OCI-LY7 (cell line): ENCODE measurements at regions not wholly inside any gene's neighbourhood (a gene's known extent, or its start where the extent isn't known, plus 50 kb on each side); places are given as distances from the start of the nearest gene placed in this dataset.

Experiments used
- BruUV-seq: library from RNA; stranded (reverse); fragments of 400-500 nt; replicated peaks from 2 replicates; lab custom pipeline; 2021; lab: Mats Ljungman, UMichigan
- CTCF ChIA-PET: fragments of 300-600 bp; sonication (Branson Sonifier 250); formaldehyde crosslinking; loops from one replicate; lab custom pipeline; 2022; ENCODE audit warnings: antibody characterized with exemption; ENCODE audit not compliant: unreplicated experiment; lab: Charles Lee
- POLR2A ChIA-PET: fragments of 300-600 bp; sonication (Branson Sonifier 250); formaldehyde crosslinking; loops from one replicate; lab custom pipeline; 2022; ENCODE audit warnings: antibody characterized with exemption; lab: Charles Lee
- DNase-seq: peaks from one replicate; pipeline ENCODE4 v3.0.0-alpha.2; 2015; ENCODE audit warnings: low spot score
- H2AFZ ChIP-seq: fragments of 200-600 bp; sonication (generic), shearing (Covaris generic); 2 replicates; pipeline ENCODE4 v1.6.1; 2014; ENCODE audit warnings: mild to moderate bottlenecking, antibody characterized with exemption, low read length, moderate library complexity
- H3K27ac ChIP-seq: fragments of 200-600 bp; sonication (generic); 2 replicates; pipeline ENCODE4 v1.5.1; 2014; ENCODE audit warnings: mixed run types, low read depth, mild to moderate bottlenecking, moderate library complexity, low read length, inconsistent platforms; ENCODE audit not compliant: poor library complexity, severe bottlenecking
- H3K36me3 ChIP-seq: fragments of 200-600 bp; sonication (generic); 2 replicates; pipeline ENCODE4 v1.6.1; 2014; ENCODE audit warnings: mild to moderate bottlenecking, antibody characterized with exemption, low read length, moderate library complexity, mixed read lengths; ENCODE audit not compliant: insufficient read depth
- H3K4me1 ChIP-seq: fragments of 200-600 bp; sonication (generic); 2 replicates; pipeline ENCODE4 v1.5.1; 2014; ENCODE audit warnings: mild to moderate bottlenecking, low read length; ENCODE audit not compliant: insufficient read depth, poor library complexity, severe bottlenecking
- H3K4me2 ChIP-seq: fragments of 200-600 bp; sonication (generic); 2 replicates; pipeline ENCODE4 v1.6.1; 2014; ENCODE audit warnings: mild to moderate bottlenecking, low read length
- H3K4me3 ChIP-seq: fragments of 200-600 bp; sonication (generic); 2 replicates; pipeline ENCODE4 v1.5.1; 2014; ENCODE audit warnings: mild to moderate bottlenecking, low read depth, low read length; ENCODE audit not compliant: poor library complexity, severe bottlenecking
- H3K79me2 ChIP-seq: fragments of 200-600 bp; sonication (generic); 2 replicates; pipeline ENCODE4 v1.6.1; 2016; ENCODE audit warnings: low read depth, mild to moderate bottlenecking, low read length, moderate library complexity, mixed read lengths; ENCODE audit not compliant: insufficient read depth
- H3K9me2 ChIP-seq: fragments of 200-600 bp; sonication (generic); 2 replicates; pipeline ENCODE4 v1.6.1; 2016; ENCODE audit warnings: mild to moderate bottlenecking, low read length, mixed read lengths; ENCODE audit not compliant: insufficient read depth
- H3K9me3 ChIP-seq: fragments of 200-600 bp; sonication (generic); 2 replicates; pipeline ENCODE4 v1.6.1; 2014; ENCODE audit warnings: mild to moderate bottlenecking, mixed run types, low read length, mixed read lengths
- H4K20me1 ChIP-seq: fragments of 200-600 bp; sonication (generic); 2 replicates; pipeline ENCODE4 v1.6.1; 2014; ENCODE audit warnings: mild to moderate bottlenecking, antibody characterized with exemption, low read length, moderate library complexity, mixed read lengths; ENCODE audit not compliant: insufficient read depth
- CTCF ChIP-seq: fragments of 200-600 bp; sonication (generic); conservative IDR thresholded peaks from 2 replicates; pipeline ENCODE4 v1.5.1; 2014; ENCODE audit warnings: mild to moderate bottlenecking, antibody characterized with exemption, low read length, moderate library complexity, mixed read lengths
- EZH2phosphoT487 ChIP-seq: fragments of 200-600 bp; sonication (generic); IDR thresholded peaks from 2 replicates; pipeline ENCODE4 v1.6.1; 2018; ENCODE audit warnings: low read depth, borderline replicate concordance, mild to moderate bottlenecking, mixed run types, antibody characterized with exemption, low read length, moderate library complexity, mixed read lengths
- intact Hi-C: fragments of 100-400 bp; cut with micrococcal nuclease; formaldehyde crosslinking; loops from one replicate; pipeline ENCODE4 v1.10.0; 2022; ENCODE audit not compliant: unreplicated experiment

DNA sequence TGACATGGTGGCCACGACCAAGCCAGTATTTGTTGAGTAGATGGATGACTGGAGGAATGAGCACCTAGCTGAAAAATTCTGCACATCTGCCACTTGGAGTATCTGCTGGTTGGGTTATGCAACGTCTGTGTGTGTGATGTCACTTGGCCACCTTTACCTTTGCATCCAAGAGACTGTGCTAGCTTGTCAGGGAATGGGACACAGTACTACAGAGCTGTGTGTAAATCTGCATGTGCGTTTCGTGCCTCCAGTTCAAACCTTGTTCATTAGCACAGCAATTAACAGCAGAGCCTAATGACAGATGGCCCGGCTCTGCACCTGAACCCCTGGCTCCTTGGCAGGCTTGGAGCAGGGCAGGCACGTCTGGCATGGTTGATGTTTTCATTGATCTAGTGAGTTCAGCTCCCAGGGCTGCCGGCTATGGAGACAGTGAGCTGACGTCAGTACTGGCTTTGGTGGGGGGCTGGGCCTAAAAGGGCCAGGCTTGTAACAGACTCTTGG is 188.4 kb upstream of the NAV2 start:
- H3K36me3 ChIP-seq = no peaks in the 10 kb centered on the region
- H3K4me2 ChIP-seq = no peak overlapping the region
- intact Hi-C loops = no loop called here
- no TSS peak for BruUV-seq
- ChIA-PET POLR2A (no interaction called here), CTCF (no interaction called here)
- H4K20me1 ChIP-seq = no peaks in the 10 kb centered on the region
- no peak for TF ChIP-seq CTCF
- no peak for TF ChIP-seq EZH2phosphoT487
- no peaks in the 10 kb centered on the region for H3K9me3 ChIP-seq
- no peak for DNase-seq
- H3K9me2 ChIP-seq = no peaks in the 10 kb centered on the region
- H3K4me1 ChIP-seq = no peaks in the 10 kb centered on the region
- H3K4me3 ChIP-seq = no peak overlapping the region
- no peak overlapping the region for H3K27ac ChIP-seq
- no peak overlapping the region for H2AFZ ChIP-seq
- no peaks in the 10 kb centered on the region for H3K79me2 ChIP-seq

GRCh38 chr11:19520681-19521080 is 192.0 kb upstream of the NAV2 start:
- no peaks in the 10 kb centered on the region for H3K79me2 ChIP-seq
- H3K27ac ChIP-seq = no peak overlapping the region
- ChIA-PET POLR2A (no interaction called here), CTCF (no interaction called here)
- BruUV-seq = no TSS peak
- no peak overlapping the region for H2AFZ ChIP-seq
- intact Hi-C loops = no loop called here
- H4K20me1 ChIP-seq = no peaks in the 10 kb centered on the region
- no peaks in the 10 kb centered on the region for H3K9me3 ChIP-seq
- H3K4me2 ChIP-seq = no peak overlapping the region
- no peaks in the 10 kb centered on the region for H3K9me2 ChIP-seq
- no peak overlapping the region for H3K4me3 ChIP-seq
- H3K36me3 ChIP-seq = no peaks in the 10 kb centered on the region
- no peak for DNase-seq
- no peak for TF ChIP-seq CTCF
- no peak for TF ChIP-seq EZH2phosphoT487
- no peaks in the 10 kb centered on the region for H3K4me1 ChIP-seq

DNA sequence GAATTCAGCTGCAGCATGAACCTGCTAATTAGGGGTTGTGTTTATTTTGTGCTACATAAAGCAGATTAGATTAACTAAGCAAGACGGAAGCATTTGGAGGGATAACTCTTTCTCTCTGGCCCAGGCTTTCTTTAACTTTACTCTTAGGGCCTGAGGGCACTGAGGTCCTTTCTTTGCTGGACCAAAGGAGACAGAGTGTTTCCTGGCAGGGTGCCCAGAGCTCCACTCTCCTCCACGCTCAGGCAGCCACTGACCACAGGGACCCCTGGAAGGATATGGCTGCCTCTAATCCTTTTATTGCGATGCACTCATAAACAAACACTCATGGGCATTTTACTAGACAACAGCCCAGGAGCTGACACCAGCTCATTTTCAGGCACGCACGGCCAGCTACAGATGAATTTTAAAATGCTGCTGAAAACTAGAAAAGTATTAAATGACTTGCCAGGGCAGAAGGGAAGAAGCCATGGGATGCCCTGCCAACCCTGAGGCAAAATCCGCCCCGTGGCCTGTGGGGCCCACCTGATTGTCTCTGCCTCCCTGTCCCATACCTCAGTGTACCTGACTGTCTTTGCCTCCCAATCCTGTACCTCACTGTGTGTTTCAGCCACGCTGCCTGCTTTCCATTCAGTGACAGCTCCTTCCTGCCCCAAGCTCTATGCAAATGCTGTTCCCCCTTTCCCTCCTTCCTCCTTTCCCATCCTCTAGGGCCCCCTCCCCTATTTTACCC is 192.6 kb upstream of the NAV2 start:
- ChIA-PET POLR2A (no interaction called here), CTCF (interaction anchor here (0.7 kb wide), 1 partner anchor 17 kb away, joined by 3 read pairs; no protein-coding TSS in a partner anchor)
- Histone ChIP-seq H4K20me1 (no peaks in the 10 kb centered on the region), H3K4me1 (no peaks in the 10 kb centered on the region), H3K4me2 (no peak overlapping the region), H3K36me3 (no peaks in the 10 kb centered on the region), H3K27ac (no peak overlapping the region), H3K4me3 (no peak overlapping the region), H3K79me2 (no peaks in the 10 kb centered on the region), H3K9me3 (no peaks in the 10 kb centered on the region), H3K9me2 (no peaks in the 10 kb centered on the region), H2AFZ (no peak overlapping the region)
- TF ChIP-seq CTCF = no peak
- TF ChIP-seq EZH2phosphoT487 = no peak
- no TSS peak for BruUV-seq
- DNase-seq = no peak
- intact Hi-C loops = no loop called here
